Mucosa of rectum (tissue), 2 donors: ENCODE measurements at regions not wholly inside any gene's neighbourhood (a gene's known extent, or its start where the extent isn't known, plus 50 kb on each side); places are given as distances from the start of the nearest gene placed in this dataset.

Experiments used
- H3K27ac ChIP-seq, 2 donors: one replicate each; pipeline ENCODE4 v1.7.0; 2013; ENCODE audit warnings: inconsistent platforms in 2 of 2, low read depth in 2 of 2, low read length in 2 of 2
- H3K27me3 ChIP-seq, 2 donors: one replicate each; pipeline ENCODE4 v1.7.0; 2013; ENCODE audit warnings: low read length in 2 of 2; ENCODE audit not compliant: control insufficient read depth in 2 of 2, insufficient read depth in 2 of 2
- H3K36me3 ChIP-seq, 2 donors: one replicate each; pipeline ENCODE4 v1.7.0; 2013; ENCODE audit warnings: low read length in 2 of 2; ENCODE audit not compliant: control insufficient read depth in 2 of 2, insufficient read depth in 2 of 2
- H3K4me1 ChIP-seq, 2 donors: one replicate each; pipeline ENCODE4 v1.7.0; 2013; ENCODE audit warnings: low read length in 2 of 2, mild to moderate bottlenecking in 1 of 2; ENCODE audit not compliant: control insufficient read depth in 2 of 2, insufficient read depth in 2 of 2
- H3K4me3 ChIP-seq, 2 donors: one replicate each; pipeline ENCODE4 v1.7.0; 2013; ENCODE audit warnings: low read length in 2 of 2
- H3K9ac ChIP-seq, 2 donors: one replicate each; pipeline ENCODE4 v1.7.0; 2013; ENCODE audit warnings: low read length in 2 of 2, low read depth in 1 of 2, mild to moderate bottlenecking in 1 of 2
- H3K9me3 ChIP-seq, 2 donors: one replicate each; pipeline ENCODE4 v1.7.0; 2013; ENCODE audit warnings: low read length in 2 of 2; ENCODE audit not compliant: control insufficient read depth in 2 of 2
- donor health status: healthy.
- donor health status: Normal muscosa, but diverticular disease.

DNA sequence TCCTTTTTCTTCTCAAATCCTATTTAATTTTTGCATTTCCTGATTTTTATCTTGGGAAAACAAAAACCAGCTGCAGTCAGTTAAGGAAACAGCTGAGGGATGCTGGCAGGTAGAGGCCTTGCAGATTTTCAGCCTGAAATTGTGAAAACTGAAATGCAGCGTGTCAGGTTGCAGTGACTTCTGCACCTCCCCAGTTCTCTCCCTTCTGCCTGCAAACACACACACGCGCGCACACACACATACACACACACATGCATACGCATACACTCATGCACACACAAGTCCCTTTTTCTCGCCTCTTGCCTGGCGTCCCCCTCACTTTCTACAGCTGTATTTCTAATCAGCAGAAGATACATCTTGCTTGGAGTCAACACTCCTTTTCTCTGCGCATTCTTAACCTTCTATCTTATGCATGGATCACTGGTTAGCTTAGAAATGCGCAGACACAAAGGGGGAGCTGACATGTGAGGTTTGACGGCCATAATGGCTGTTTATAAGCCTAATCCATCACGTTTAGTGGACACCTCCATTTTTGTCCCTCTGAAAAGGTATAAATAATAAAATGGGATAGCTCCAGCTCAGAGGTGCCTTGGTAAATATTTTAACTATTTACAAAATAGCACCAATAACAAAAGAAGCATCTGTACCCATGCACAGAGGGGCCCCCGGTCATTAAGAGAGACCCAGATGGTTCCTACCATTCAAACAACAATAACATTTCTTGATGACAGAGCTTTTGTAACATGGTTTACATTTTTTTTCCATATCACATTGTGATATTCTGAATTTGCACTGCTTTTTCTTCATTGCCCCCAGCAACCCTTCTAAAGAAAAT lies 392.1 kb upstream of the SALL1 start:
- no peaks in the 10 kb centered on the region for H3K4me1 ChIP-seq
- H3K27ac ChIP-seq = no peak overlapping the region
- H3K36me3 ChIP-seq = no peaks in the 10 kb centered on the region
- H3K27me3 ChIP-seq = no peaks in the 10 kb centered on the region
- no peaks in the 10 kb centered on the region for H3K9me3 ChIP-seq
- no peak overlapping the region for H3K4me3 ChIP-seq
- no peak overlapping the region for H3K9ac ChIP-seq

DNA sequence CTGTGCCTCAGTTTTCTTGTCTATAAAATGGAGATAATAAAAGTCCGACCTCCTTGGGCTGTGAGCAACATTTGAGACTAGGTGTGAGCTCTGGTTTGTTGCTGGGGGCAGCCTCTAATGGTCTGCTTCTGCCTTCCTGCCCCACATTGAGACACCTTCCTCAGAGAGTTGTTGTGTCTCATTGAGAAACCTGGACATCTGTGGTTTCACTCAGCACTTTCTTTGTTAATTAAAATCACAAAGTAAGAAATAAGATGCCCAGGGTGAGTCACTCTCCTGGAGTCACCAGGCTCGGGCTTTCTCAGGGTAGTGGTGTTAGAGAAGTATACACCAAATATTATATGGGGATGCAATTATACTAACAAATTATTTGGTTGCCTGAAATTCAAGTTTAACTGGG lies 389.2 kb upstream of the SALL1 start:
- Histone ChIP-seq H3K36me3 (no peaks in the 10 kb centered on the region), H3K27ac (no peak overlapping the region), H3K9ac (no peak overlapping the region), H3K4me1 (no peaks in the 10 kb centered on the region), H3K4me3 (no peak overlapping the region), H3K9me3 (no peaks in the 10 kb centered on the region), H3K27me3 (no peaks in the 10 kb centered on the region)

GRCh38 chr16:51538707-51539498 lies 387.8 kb upstream of the SALL1 start:
- Histone ChIP-seq H3K36me3 (no peaks in the 10 kb centered on the region), H3K27me3 (no peaks in the 10 kb centered on the region), H3K4me1 (no peaks in the 10 kb centered on the region), H3K4me3 (no peak overlapping the region), H3K9me3 (no peaks in the 10 kb centered on the region), H3K9ac (no peak overlapping the region), H3K27ac (no peak overlapping the region)

- Histone ChIP-seq H3K4me1 (no peaks in the 10 kb centered on the region), H3K27ac (no peak overlapping the region)
Observed at GRCh38 chr16:51535591-51535990, 384.5 kb upstream of the SALL1 start.

DNA sequence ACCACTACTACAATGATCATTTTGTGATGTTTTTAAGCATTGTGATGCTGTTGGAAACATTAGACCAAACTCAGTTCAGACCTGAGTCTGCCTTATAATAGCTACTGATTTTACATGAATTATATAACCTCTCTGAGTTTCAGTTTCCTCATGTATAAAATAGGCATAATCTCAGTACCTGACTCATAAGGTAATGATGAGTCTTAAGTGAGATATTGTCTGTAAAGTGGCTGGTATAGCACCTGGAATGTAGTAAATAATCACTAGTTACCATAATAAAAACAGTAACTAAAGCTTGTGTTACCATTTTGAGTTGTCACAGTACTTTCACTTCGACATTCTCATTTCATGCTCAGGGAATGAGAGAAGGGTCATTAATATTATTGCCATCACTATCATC lies 381.5 kb upstream of the SALL1 start:
- no peaks in the 10 kb centered on the region for H3K36me3 ChIP-seq
- H3K9me3 ChIP-seq = no peaks in the 10 kb centered on the region
- H3K4me3 ChIP-seq = no peak overlapping the region
- no peaks in the 10 kb centered on the region for H3K27me3 ChIP-seq
- H3K4me1 ChIP-seq = no peaks in the 10 kb centered on the region
- no peak overlapping the region for H3K9ac ChIP-seq
- no peak overlapping the region for H3K27ac ChIP-seq

More at GRCh38 chr16:51535591-51535990, 384.5 kb upstream of the SALL1 start:
- H3K36me3 ChIP-seq = no peaks in the 10 kb centered on the region
- no peaks in the 10 kb centered on the region for H3K9me3 ChIP-seq
- no peaks in the 10 kb centered on the region for H3K27me3 ChIP-seq
- H3K4me3 ChIP-seq = no peak overlapping the region
- no peak overlapping the region for H3K9ac ChIP-seq

GRCh38 chr16:51531271-51531670 lies 380.2 kb upstream of the SALL1 start:
- Histone ChIP-seq H3K4me1 (no peaks in the 10 kb centered on the region), H3K9ac (no peak overlapping the region), H3K27me3 (no peaks in the 10 kb centered on the region), H3K27ac (no peak overlapping the region), H3K36me3 (no peaks in the 10 kb centered on the region), H3K9me3 (no peaks in the 10 kb centered on the region), H3K4me3 (no peak overlapping the region)

DNA sequence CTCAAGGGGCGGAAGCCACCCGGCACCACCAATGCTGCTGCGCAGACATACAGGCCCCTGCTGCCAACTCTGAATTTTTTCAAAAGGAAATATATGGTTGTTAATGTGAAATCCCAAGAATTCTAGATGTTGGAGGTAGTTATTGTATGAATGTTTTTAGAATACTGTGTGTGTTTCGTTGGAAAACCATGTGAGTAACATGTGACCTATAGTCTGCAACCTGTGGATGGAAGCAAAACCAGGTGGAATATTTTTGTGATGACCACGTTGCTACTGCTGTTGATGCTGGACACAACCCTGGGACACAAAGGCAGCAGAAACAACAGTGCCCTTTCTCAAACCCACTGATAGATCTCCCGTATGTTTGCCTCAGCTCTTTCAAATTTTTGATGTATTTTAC lies 376.3 kb upstream of the SALL1 start:
- Histone ChIP-seq H3K27ac (no peak overlapping the region), H3K4me1 (no peaks in the 10 kb centered on the region), H3K36me3 (no peaks in the 10 kb centered on the region), H3K9ac (no peak overlapping the region), H3K4me3 (no peak overlapping the region), H3K9me3 (no peaks in the 10 kb centered on the region), H3K27me3 (no peaks in the 10 kb centered on the region)

DNA sequence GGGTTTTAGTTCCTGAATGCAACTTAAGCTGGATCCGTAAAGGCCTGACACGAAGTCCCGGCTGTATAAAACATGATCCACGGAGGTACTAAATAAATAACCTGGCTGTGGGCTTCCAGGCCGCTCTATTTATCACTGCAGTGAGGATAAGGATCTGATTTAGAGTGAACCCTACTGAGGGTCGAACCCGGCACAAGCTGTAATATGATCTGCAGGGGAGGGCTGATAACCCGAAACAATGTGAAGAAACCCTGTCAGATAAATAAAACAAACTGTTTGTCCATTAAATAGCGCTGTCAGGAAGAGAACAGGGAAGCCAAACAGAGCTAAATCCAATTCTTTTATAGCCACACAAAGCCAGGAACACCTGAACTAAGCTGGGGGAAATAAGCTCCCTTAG lies 375.6 kb upstream of the SALL1 start:
- no peak overlapping the region for H3K27ac ChIP-seq
- no peaks in the 10 kb centered on the region for H3K4me1 ChIP-seq
- H3K4me3 ChIP-seq = no peak overlapping the region
- H3K9ac ChIP-seq = no peak overlapping the region
- no peaks in the 10 kb centered on the region for H3K27me3 ChIP-seq
- no peaks in the 10 kb centered on the region for H3K9me3 ChIP-seq
- no peaks in the 10 kb centered on the region for H3K36me3 ChIP-seq

GRCh38 chr16:51524555-51525373 lies 373.7 kb upstream of the SALL1 start:
- Histone ChIP-seq H3K27ac (no peak overlapping the region), H3K36me3 (no peaks in the 10 kb centered on the region), H3K4me3 (no peak overlapping the region)

DNA sequence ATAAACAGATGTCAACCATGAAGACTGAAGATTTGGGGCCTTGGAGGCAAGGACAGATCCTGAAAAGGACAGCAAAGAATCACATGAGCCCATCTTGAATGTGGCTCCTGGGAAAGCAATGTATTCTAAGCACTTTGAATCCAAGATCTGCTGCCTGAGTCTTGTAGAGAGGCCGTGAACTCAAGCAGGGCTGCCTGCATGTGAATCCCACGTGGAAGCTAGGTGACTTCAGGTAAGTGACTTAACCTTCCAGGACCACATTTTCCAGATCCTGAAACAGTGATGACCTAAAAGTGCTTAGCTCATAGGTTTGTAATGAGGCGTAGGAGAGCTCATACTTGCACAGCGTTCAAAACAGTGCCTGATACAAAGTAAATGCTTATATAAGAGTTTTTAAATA lies 373.0 kb upstream of the SALL1 start:
- no peak overlapping the region for H3K9ac ChIP-seq

More at GRCh38 chr16:51524555-51525373, 373.7 kb upstream of the SALL1 start:
- no peaks in the 10 kb centered on the region for H3K27me3 ChIP-seq
- H3K4me1 ChIP-seq = no peaks in the 10 kb centered on the region
- no peak overlapping the region for H3K9ac ChIP-seq
- no peaks in the 10 kb centered on the region for H3K9me3 ChIP-seq

More for the DNA sequence above, 373.0 kb upstream of the SALL1 start:
- Histone ChIP-seq H3K4me1 (no peaks in the 10 kb centered on the region), H3K36me3 (no peaks in the 10 kb centered on the region), H3K9me3 (no peaks in the 10 kb centered on the region), H3K27ac (no peak overlapping the region), H3K4me3 (no peak overlapping the region), H3K27me3 (no peaks in the 10 kb centered on the region)
